ENCODE measurements at regions not wholly inside any gene's neighbourhood (a gene's known extent, or its start where the extent isn't known, plus 50 kb on each side); places are given as distances from the start of the nearest gene placed in this dataset.

- DNase-seq (ENCODE audit: low read depth, low spot score), result no peak
- no peak overlapping the region for H3K4me3 ChIP-seq (ENCODE audit: low read length)
Observed at GRCh38 chr16:76201385-76201784, 75.8 kb upstream of the CNTNAP4 start.

DNA sequence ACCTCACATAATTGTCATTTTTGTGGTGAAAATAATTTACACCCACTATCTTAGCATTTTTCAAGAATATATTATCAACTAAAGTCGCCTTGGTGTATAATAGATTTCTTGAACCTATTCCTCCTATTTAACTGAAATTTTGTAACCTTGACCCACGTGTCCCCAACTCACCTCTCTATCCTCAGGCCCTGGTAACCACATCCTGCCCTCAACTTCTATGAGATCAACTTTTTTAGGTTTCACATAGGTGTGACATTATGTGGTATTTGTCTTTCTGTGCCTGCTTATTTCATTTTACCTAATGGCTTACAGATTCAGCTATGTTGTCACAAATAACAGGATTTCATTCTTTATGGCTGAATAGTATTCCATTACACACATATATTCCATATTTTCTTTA, 73.0 kb upstream of the CNTNAP4 start:
- no peak for DNase-seq (ENCODE audit: low read depth, low spot score)
- no peak overlapping the region for H3K4me3 ChIP-seq (ENCODE audit: low read length)

DNA sequence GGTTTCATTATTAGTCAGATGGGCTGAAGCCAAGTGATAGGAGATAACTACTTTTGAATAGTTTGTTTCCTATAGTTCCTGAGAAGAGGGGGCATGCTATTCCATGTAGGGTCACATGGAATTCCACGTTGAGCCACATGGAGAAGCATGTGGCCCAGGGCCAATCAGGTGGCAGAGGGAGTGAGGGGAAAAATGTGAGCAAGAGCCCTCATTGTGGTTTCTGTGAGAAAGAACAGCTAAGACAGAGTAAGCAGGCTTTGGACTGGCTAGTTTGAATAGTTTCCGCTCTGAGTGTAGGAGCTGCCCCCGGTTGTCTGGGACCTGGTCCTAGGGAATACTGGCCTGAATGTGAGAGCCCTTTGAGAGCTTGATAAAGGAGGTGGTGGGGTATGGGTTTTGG, 69.9 kb upstream of the CNTNAP4 start:
- H3K4me3 ChIP-seq (ENCODE audit: low read length), result no peak overlapping the region
- DNase-seq (ENCODE audit: low read depth, low spot score), result no peak

DNA sequence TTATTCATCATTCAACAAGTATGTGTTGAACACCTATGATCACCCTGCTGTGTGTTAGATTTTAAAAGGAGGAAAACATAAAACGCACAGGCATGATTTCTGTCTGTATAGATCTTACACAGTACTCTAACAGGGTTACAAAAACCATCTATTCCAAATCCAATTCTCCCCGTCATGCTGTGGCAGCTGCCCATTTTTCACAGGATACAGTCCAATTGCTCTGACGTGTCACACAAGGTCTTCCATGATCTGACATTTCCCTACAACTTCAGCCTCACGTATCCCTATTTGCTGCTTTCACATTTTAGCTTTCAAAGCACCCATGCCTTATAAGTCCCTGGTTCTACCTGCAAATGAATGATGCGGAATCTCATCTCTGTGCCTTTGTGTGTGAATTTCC, 67.0 kb upstream of the CNTNAP4 start:
- no peak for DNase-seq (ENCODE audit: low read depth, low spot score)
- H3K4me3 ChIP-seq (ENCODE audit: low read length), result no peak overlapping the region

GRCh38 chr16:76213860-76214259, 63.3 kb upstream of the CNTNAP4 start:
- DNase-seq (ENCODE audit: low read depth, low spot score), result no peak
- no peak overlapping the region for H3K4me3 ChIP-seq (ENCODE audit: low read length)

DNA sequence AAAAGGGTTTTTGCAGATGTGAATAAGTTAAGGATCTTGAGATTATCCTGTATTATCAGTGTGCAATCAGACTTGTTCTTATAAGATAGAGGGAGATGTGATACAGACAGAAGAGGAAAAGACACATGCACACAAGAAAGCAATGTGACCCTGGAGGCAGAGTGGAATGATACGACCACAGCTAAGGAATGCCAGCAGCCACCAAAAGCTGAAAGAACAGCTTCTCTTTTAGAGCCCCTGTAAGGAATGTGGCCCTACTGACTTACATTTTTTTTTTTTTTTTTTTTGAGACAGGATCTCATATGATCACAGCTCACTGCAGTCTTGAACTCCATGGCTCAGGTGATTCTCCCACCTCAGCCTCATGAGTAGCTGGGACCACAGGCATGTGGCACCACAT, 62.3 kb upstream of the CNTNAP4 start:
- H3K4me3 ChIP-seq (ENCODE audit: low read length), result no peak overlapping the region
- no peak for DNase-seq (ENCODE audit: low read depth, low spot score)

DNA sequence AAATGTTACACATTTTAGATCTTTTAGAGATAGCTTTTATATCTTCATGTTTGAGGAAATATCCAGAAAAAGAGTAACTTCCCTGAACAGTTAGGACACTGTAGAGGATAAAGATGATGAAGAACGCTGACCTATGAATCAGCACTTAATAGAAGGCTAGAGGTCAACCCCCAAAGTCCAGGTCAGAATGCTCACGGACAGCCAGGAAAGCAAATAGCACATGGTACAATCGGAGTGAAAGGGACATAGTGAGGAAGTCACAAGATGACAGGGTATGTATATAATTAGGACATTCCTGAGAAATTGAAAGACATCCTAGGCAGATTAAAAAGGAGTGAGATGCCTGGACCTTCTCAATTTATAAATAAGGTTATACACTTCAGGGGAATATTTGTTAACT, 55.1 kb upstream of the CNTNAP4 start:
- DNase-seq (ENCODE audit: low read depth, low spot score), result no peak
- H3K4me3 ChIP-seq (ENCODE audit: low read length), result no peak overlapping the region

DNA sequence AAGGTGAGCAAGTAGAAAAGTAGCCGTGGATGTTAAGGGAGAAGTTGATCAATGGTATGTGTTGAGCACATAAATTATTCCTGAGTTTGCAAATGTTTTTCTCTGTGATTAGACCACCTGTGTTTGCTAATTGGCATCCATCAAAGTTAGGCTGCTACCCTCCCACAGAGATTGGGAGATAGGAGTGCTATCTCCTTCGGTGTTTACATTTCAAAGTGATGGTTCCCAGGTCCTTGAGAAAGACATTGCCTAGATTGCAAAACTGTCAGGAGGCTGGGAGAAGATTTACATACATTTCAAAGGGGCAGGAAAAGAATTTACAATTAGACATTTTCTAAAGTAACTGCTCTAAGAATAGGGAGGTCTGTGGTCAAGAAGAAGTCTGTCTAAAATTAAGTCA, 54.3 kb upstream of the CNTNAP4 start:
- no peak for DNase-seq (ENCODE audit: low read depth, low spot score)

GRCh38 chr16:76226011-76226410, 51.2 kb upstream of the CNTNAP4 start:
- no peak for DNase-seq (ENCODE audit: low read depth, low spot score)
- no peak overlapping the region for H3K4me3 ChIP-seq (ENCODE audit: low read length)

More for the DNA sequence above, 54.3 kb upstream of the CNTNAP4 start:
- no peak overlapping the region for H3K4me3 ChIP-seq (ENCODE audit: low read length)

- H3K4me3 ChIP-seq (ENCODE audit: low read length), result no peak overlapping the region
- DNase-seq (ENCODE audit: low read depth, low spot score), result no peak
Observed at GRCh38 chr16:76226481-76226880, 50.7 kb upstream of the CNTNAP4 start.

All from Jurkat, Clone E6-1 (cell line).